Activated CD8-positive, alpha-beta memory T cell treated with anti-CD3 and anti-CD28 coated beads for 4 hours (primary cell): ENCODE measurements at regions not wholly inside any gene's neighbourhood (a gene's known extent, or its start where the extent isn't known, plus 50 kb on each side); places are given as distances from the start of the nearest gene placed in this dataset.

ENCODE experiments used
- DNase-seq, 2 donors: peaks; one replicate each; pipeline ENCODE4 v3.0.0-alpha.2; 2020; ENCODE audit warnings: low read depth in 2 of 2

- no peak for DNase-seq
These were observed 120.3 kb upstream of the PLEKHG7 start for GRCh38 chr12:92582475-92582874.

GRCh38 chr12:92581604-92582003 is 121.2 kb upstream of the PLEKHG7 start:
- DNase-seq: no peak

- no peak for DNase-seq
These were observed 127.7 kb upstream of the PLEKHG7 start for GRCh38 chr12:92574911-92575570.

GRCh38 chr12:92574051-92574783 is 128.6 kb upstream of the PLEKHG7 start:
- no peak for DNase-seq

- no peak for DNase-seq
These were observed 129.7 kb upstream of the PLEKHG7 start for GRCh38 chr12:92573104-92573503.

GRCh38 chr12:92571844-92572543 is 130.8 kb upstream of the PLEKHG7 start:
- no peak for DNase-seq

- DNase-seq: no peak
These were observed 131.6 kb upstream of the PLEKHG7 start for GRCh38 chr12:92571169-92571568.

- DNase-seq: peak in 1 of 2 donors; percentile 14
These were observed 132.6 kb upstream of the PLEKHG7 start for GRCh38 chr12:92570056-92570753.

- DNase-seq: no peak
These were observed 134.1 kb upstream of the PLEKHG7 start for GRCh38 chr12:92568691-92569090.

GRCh38 chr12:92566448-92567019 is 136.3 kb upstream of the PLEKHG7 start:
- no peak for DNase-seq

GRCh38 chr12:92563819-92564218 is 139.0 kb upstream of the PLEKHG7 start:
- no peak for DNase-seq

GRCh38 chr12:92562063-92562734 is 140.6 kb upstream of the PLEKHG7 start:
- no peak for DNase-seq

- no peak for DNase-seq
These were observed 141.3 kb upstream of the PLEKHG7 start for GRCh38 chr12:92561543-92561899.

GRCh38 chr12:92560713-92561542 is 141.9 kb upstream of the PLEKHG7 start:
- no peak for DNase-seq

GRCh38 chr12:92558806-92559205 is 144.0 kb upstream of the PLEKHG7 start:
- DNase-seq: no peak

- no peak for DNase-seq
These were observed 144.5 kb upstream of the PLEKHG7 start for GRCh38 chr12:92558215-92558773.

- DNase-seq: no peak
These were observed 145.4 kb upstream of the PLEKHG7 start for GRCh38 chr12:92557422-92557724.

- DNase-seq: no peak
These were observed 146.0 kb upstream of the PLEKHG7 start for GRCh38 chr12:92556637-92557421.

GRCh38 chr12:92556141-92556540 is 146.6 kb upstream of the PLEKHG7 start:
- no peak for DNase-seq
